H9 (cell line): ENCODE measurements at regions not wholly inside any gene's neighbourhood (a gene's known extent, or its start where the extent isn't known, plus 50 kb on each side); places are given as distances from the start of the nearest gene placed in this dataset.

Source experiments
- DNase-seq: peaks from one replicate; pipeline ENCODE4 v3.0.0-alpha.2; 2017
- H2AFZ ChIP-seq: one replicate; pipeline ENCODE4 v1.6.1; 2013; ENCODE audit warnings: mild to moderate bottlenecking, low read length, control low read depth, moderate library complexity
- H2AK5ac ChIP-seq: 2 replicates; pipeline ENCODE4 v1.6.1; 2013; ENCODE audit warnings: low read length, control low read depth, mixed read lengths; ENCODE audit not compliant: insufficient read length
- H2BK120ac ChIP-seq: one replicate; pipeline ENCODE4 v1.6.1; 2013; ENCODE audit warnings: low read depth, mild to moderate bottlenecking, low read length, control low read depth, inconsistent platforms; ENCODE audit not compliant: poor library complexity, severe bottlenecking
- H2BK12ac ChIP-seq: 2 replicates; pipeline ENCODE4 v1.6.1; 2013; ENCODE audit warnings: low read length, control low read depth, mixed read lengths, low read depth; ENCODE audit not compliant: insufficient read length
- H2BK15ac ChIP-seq: 2 replicates; pipeline ENCODE4 v1.6.1; 2013; ENCODE audit warnings: low read depth, low read length, control low read depth
- H2BK20ac ChIP-seq: one replicate; pipeline ENCODE4 v1.6.1; 2013; ENCODE audit warnings: low read depth, mild to moderate bottlenecking, low read length, control low read depth, inconsistent platforms; ENCODE audit not compliant: poor library complexity, severe bottlenecking
- H2BK5ac ChIP-seq: 2 replicates; pipeline ENCODE4 v1.6.1; 2013; ENCODE audit warnings: low read length, control low read depth, mixed read lengths; ENCODE audit not compliant: insufficient read length
- H3K14ac ChIP-seq: 2 replicates; pipeline ENCODE4 v1.6.1; 2013; ENCODE audit warnings: low read length, control low read depth; ENCODE audit not compliant: insufficient read depth
- H3K18ac ChIP-seq: 2 replicates; pipeline ENCODE4 v1.6.1; 2013; ENCODE audit warnings: low read depth, mild to moderate bottlenecking, mixed read lengths, low read length, control low read depth; ENCODE audit not compliant: insufficient read length
- H3K23ac ChIP-seq: 2 replicates; pipeline ENCODE4 v1.6.1; 2013; ENCODE audit warnings: low read length, control low read depth, mixed read lengths, low read depth; ENCODE audit not compliant: insufficient read length
- H3K23me2 ChIP-seq: 2 replicates; pipeline ENCODE4 v1.6.1; 2013; ENCODE audit warnings: low read depth, mild to moderate bottlenecking, mixed read lengths, low read length, control low read depth; ENCODE audit not compliant: insufficient read length, poor library complexity, severe bottlenecking
- H3K27ac ChIP-seq: 2 replicates; pipeline ENCODE4 v1.5.1; 2013; ENCODE audit warnings: low read length, control low read depth, mixed read lengths, low read depth; ENCODE audit not compliant: insufficient read length
- H3K27me3 ChIP-seq: 2 replicates; pipeline ENCODE4 v1.6.1; 2013; ENCODE audit warnings: low read length, control low read depth, inconsistent platforms; ENCODE audit not compliant: insufficient read depth
- H3K4ac ChIP-seq: 2 replicates; pipeline ENCODE4 v1.6.1; 2013; ENCODE audit warnings: low read depth, mild to moderate bottlenecking, control low read depth, inconsistent platforms, low read length, moderate library complexity
- H3K4me1 ChIP-seq: 2 replicates; pipeline ENCODE4 v1.6.1; 2013; ENCODE audit warnings: low read length, control low read depth, inconsistent platforms; ENCODE audit not compliant: insufficient read depth
- H3K4me2 ChIP-seq: 2 replicates; pipeline ENCODE4 v1.6.1; 2013; ENCODE audit warnings: low read length, control low read depth, mixed read lengths; ENCODE audit not compliant: insufficient read length, insufficient read depth
- H3K56ac ChIP-seq: 2 replicates; pipeline ENCODE4 v1.6.1; 2013; ENCODE audit warnings: low read depth, mild to moderate bottlenecking, mixed read lengths, low read length, control low read depth; ENCODE audit not compliant: insufficient read length
- H3K79me1 ChIP-seq: 2 replicates; pipeline ENCODE4 v1.6.1; 2013; ENCODE audit warnings: low read depth, mild to moderate bottlenecking, moderate library complexity, low read length, control low read depth, inconsistent platforms; ENCODE audit not compliant: insufficient read depth, poor library complexity, severe bottlenecking
- H3K79me2 ChIP-seq: 2 replicates; pipeline ENCODE4 v1.6.1; 2013; ENCODE audit warnings: low read length, control low read depth, inconsistent platforms; ENCODE audit not compliant: insufficient read depth
- H3K9ac ChIP-seq: 2 replicates; pipeline ENCODE4 v1.6.1; 2013; ENCODE audit warnings: low read length, control low read depth, mixed read lengths; ENCODE audit not compliant: insufficient read length; ENCODE audit errors: extremely low read depth
- H3K9me3 ChIP-seq: one replicate; pipeline ENCODE4 v1.6.1; 2013; ENCODE audit warnings: low read depth, low read length, inconsistent platforms; ENCODE audit not compliant: control insufficient read depth
- H3T11ph ChIP-seq: one replicate; pipeline ENCODE4 v1.6.1; 2013; ENCODE audit warnings: mild to moderate bottlenecking, low read length, control low read depth, inconsistent platforms
- H4K20me1 ChIP-seq: one replicate; pipeline ENCODE4 v1.6.1; 2013; ENCODE audit not compliant: control insufficient read depth, insufficient read length, insufficient read depth
- H4K5ac ChIP-seq: 2 replicates; pipeline ENCODE4 v1.6.1; 2013; ENCODE audit warnings: low read depth, mild to moderate bottlenecking, mixed read lengths, low read length, control low read depth; ENCODE audit not compliant: insufficient read length
- H4K8ac ChIP-seq: replicated peaks from 2 replicates; pipeline ENCODE4 v1.6.1; 2013; ENCODE audit warnings: low read length, control low read depth, mixed read lengths, low read depth; ENCODE audit not compliant: insufficient read length
- H4K91ac ChIP-seq: 2 replicates; pipeline ENCODE4 v1.6.1; 2013; ENCODE audit warnings: low read depth, mild to moderate bottlenecking, moderate library complexity, mixed read lengths, low read length, control low read depth; ENCODE audit not compliant: insufficient read length
- H3K27ac Mint-ChIP-seq, 3 experiments: 2 replicates in 2 of 3; 3 replicates in 1 of 3; pipeline ENCODE4 v1.8.0; 2020 to 2021; ENCODE audit warnings: mixed read lengths in 3 of 3, mild to moderate bottlenecking in 1 of 3, moderate library complexity in 1 of 3
- H3K27me3 Mint-ChIP-seq: 2 replicates; pipeline ENCODE4 v1.8.0; 2021; ENCODE audit warnings: low read depth, mild to moderate bottlenecking, moderate library complexity, mixed read lengths
- H3K36me3 Mint-ChIP-seq, 3 experiments: 2 replicates in 2 of 3; 3 replicates in 1 of 3; pipeline ENCODE4 v1.8.0; 2020 to 2021; ENCODE audit warnings: low read depth in 3 of 3, mixed read lengths in 3 of 3; ENCODE audit not compliant: insufficient read depth in 1 of 3
- H3K4me1 Mint-ChIP-seq, 2 experiments: 2 replicates each; pipeline ENCODE4 v1.8.0; 2020; ENCODE audit warnings: mixed read lengths in 2 of 2
- H3K4me3 Mint-ChIP-seq, 2 experiments: 2 replicates in 1 of 2; 3 replicates in 1 of 2; pipeline ENCODE4 v1.8.0; 2020 to 2021; ENCODE audit warnings: mild to moderate bottlenecking in 2 of 2, mixed read lengths in 2 of 2, moderate library complexity in 1 of 2
- H3K9me3 Mint-ChIP-seq, 2 experiments: 2 replicates in 1 of 2; 3 replicates in 1 of 2; pipeline ENCODE4 v1.8.0; 2020; ENCODE audit warnings: mild to moderate bottlenecking in 2 of 2, mixed read lengths in 2 of 2, moderate library complexity in 1 of 2
- WGBS: extraction: QIAGEN DNeasy Blood & Tissue Kit; methylation state at CpG from one replicate; pipeline ENCODE4 v1.1.7; 2013; ENCODE audit warnings: missing lambda C conversion rate, low lambda C conversion rate, mixed read lengths; ENCODE audit not compliant: insufficient read length; ENCODE audit errors: extremely low coverage; 5-methylcytosine and 5-hydroxymethylcytosine counted together
- TF ChIP-seq, protein P1 (sequence below): fragments of 200-600 bp; sonication (generic); conservative IDR thresholded peaks from 3 replicates; pipeline ENCODE4 v1.8.0; 2021; ENCODE audit warnings: antibody characterized with exemption, mild to moderate bottlenecking

DNA sequence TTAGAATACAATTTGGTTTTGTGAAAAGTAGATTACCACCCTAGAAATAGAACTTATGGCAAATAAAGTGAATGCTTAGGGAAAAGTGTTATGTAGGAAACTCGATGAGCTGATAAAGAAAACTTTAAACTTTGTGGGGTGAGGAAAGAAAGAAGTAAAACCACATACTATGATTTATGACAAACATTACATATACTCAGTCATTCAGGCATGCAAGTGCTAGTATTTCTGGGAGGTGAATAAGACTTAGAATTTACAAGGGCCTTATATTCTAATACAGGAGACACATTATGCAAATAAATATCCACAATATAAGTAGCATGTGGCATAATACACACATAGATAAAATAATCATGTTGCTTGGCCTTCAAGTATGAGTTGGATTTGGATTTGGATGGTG, 618.1 kb downstream of the XIRP2 start:
- Histone ChIP-seq H3K18ac (no peak overlapping the region), H3K9ac (no peak overlapping the region), H3K79me2 (no peaks in the 10 kb centered on the region), H2BK15ac (no peak overlapping the region), H2AK5ac (no peak overlapping the region), H4K20me1 (no peaks in the 10 kb centered on the region), H3K23me2 (no peaks in the 10 kb centered on the region), H2BK20ac (no peak overlapping the region), H2BK5ac (no peak overlapping the region), H3K4me2 (no peak overlapping the region), H3K79me1 (no peaks in the 10 kb centered on the region), H3K4ac (no peak overlapping the region), H3K9me3 (no peaks in the 10 kb centered on the region), H2BK12ac (no peak overlapping the region), H3K4me1 (no peaks in the 10 kb centered on the region), H3K27me3 (no peaks in the 10 kb centered on the region), H2BK120ac (no peak overlapping the region), H2AFZ (no peak overlapping the region), H3K27ac (no peak overlapping the region), H4K8ac (no peak overlapping the region), H3K56ac (no peak overlapping the region), H4K5ac (no peak overlapping the region), H3K23ac (no peak overlapping the region), H3T11ph (no peak overlapping the region), H3K14ac (no peak overlapping the region), H4K91ac (no peak overlapping the region)
- DNase-seq: no peak
- H3K27me3 Mint-ChIP-seq: no peaks in the 10 kb centered on the region
- WGBS: no CpG with 5 or more reads among the region's 1 CpG
- H3K36me3 Mint-ChIP-seq: peaks cover 0 to 2% (median 2%) of the 10 kb centered on the region in 3 experiments; a peak in 2 of 7 replicates
- H3K27ac Mint-ChIP-seq: no peak overlapping the region; a peak in 1 of 7 replicates
- H3K4me1 Mint-ChIP-seq: peaks cover 16 to 18% of the 10 kb centered on the region in 2 experiments
- H3K4me3 Mint-ChIP-seq: no peak overlapping the region
- H3K9me3 Mint-ChIP-seq: no peaks in the 10 kb centered on the region
- TF ChIP-seq, protein P1, sequence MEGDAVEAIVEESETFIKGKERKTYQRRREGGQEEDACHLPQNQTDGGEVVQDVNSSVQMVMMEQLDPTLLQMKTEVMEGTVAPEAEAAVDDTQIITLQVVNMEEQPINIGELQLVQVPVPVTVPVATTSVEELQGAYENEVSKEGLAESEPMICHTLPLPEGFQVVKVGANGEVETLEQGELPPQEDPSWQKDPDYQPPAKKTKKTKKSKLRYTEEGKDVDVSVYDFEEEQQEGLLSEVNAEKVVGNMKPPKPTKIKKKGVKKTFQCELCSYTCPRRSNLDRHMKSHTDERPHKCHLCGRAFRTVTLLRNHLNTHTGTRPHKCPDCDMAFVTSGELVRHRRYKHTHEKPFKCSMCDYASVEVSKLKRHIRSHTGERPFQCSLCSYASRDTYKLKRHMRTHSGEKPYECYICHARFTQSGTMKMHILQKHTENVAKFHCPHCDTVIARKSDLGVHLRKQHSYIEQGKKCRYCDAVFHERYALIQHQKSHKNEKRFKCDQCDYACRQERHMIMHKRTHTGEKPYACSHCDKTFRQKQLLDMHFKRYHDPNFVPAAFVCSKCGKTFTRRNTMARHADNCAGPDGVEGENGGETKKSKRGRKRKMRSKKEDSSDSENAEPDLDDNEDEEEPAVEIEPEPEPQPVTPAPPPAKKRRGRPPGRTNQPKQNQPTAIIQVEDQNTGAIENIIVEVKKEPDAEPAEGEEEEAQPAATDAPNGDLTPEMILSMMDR: no peak
